A673 (cell line): ENCODE measurements at regions not wholly inside any gene's neighbourhood (a gene's known extent, or its start where the extent isn't known, plus 50 kb on each side); places are given as distances from the start of the nearest gene placed in this dataset.

Experiments used
- EZH2 ChIP-seq: fragments of 200-600 bp; sonication (generic); IDR thresholded peaks from 2 replicates; pipeline ENCODE4 v1.6.1; 2017; ENCODE audit warnings: borderline replicate concordance, low read depth, mild to moderate bottlenecking, mixed read lengths, antibody characterized with exemption, low read length; ENCODE audit not compliant: poor library complexity, severe bottlenecking
- TF ChIP-seq, protein P1 (sequence below): fragments of 300-800, 200-600 bp; sonication (generic); conservative IDR thresholded peaks from 2 replicates; pipeline ENCODE4 v1.5.1; 2017; ENCODE audit warnings: low read depth, mild to moderate bottlenecking, antibody characterized with exemption, low read length, moderate library complexity, mixed read lengths

DNA sequence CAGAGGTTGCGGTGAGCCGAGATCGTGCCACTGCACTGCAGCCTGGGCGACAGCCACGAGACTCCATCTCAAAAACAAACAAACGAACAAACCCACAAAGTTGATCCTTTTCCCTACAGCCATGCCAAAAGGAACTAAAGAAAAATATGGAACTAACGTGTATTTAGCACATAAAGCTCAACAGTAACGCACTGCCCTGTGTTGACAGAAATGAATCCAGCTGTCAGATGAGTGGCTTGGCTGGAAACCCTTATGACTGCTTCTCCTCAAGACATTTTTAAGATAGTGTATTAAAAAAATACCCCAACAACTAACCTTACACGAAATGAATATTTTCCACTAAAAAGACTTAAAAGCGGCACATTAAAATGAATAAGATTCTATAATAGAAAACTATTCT, 62.9 kb upstream of the TUBA3E start:
- TF ChIP-seq, protein P1, sequence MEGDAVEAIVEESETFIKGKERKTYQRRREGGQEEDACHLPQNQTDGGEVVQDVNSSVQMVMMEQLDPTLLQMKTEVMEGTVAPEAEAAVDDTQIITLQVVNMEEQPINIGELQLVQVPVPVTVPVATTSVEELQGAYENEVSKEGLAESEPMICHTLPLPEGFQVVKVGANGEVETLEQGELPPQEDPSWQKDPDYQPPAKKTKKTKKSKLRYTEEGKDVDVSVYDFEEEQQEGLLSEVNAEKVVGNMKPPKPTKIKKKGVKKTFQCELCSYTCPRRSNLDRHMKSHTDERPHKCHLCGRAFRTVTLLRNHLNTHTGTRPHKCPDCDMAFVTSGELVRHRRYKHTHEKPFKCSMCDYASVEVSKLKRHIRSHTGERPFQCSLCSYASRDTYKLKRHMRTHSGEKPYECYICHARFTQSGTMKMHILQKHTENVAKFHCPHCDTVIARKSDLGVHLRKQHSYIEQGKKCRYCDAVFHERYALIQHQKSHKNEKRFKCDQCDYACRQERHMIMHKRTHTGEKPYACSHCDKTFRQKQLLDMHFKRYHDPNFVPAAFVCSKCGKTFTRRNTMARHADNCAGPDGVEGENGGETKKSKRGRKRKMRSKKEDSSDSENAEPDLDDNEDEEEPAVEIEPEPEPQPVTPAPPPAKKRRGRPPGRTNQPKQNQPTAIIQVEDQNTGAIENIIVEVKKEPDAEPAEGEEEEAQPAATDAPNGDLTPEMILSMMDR, result no peak
- TF ChIP-seq EZH2, result no peak
